Neural progenitor cell (in vitro differentiated cells): ENCODE measurements at regions not wholly inside any gene's neighbourhood (a gene's known extent, or its start where the extent isn't known, plus 50 kb on each side); places are given as distances from the start of the nearest gene placed in this dataset.

Source experiments
- DNase-seq: peaks from one replicate; pipeline ENCODE4 v3.0.0-alpha.2; 2016; ENCODE audit warnings: low spot score
- H2AFZ ChIP-seq: fragments of 200-600 bp; sonication (generic); replicated peaks from 2 replicates; pipeline ENCODE4 v1.6.1; 2016; ENCODE audit warnings: antibody characterized with exemption
- H3F3A ChIP-seq: fragments of 200-600 bp; sonication (generic); 2 replicates; pipeline ENCODE4 v1.6.1; 2016; ENCODE audit warnings: antibody characterized with exemption, low read depth
- H3K27ac ChIP-seq: fragments of 200-600 bp; sonication (generic); 2 replicates; pipeline ENCODE4 v1.5.1; 2016; ENCODE audit warnings: mild to moderate bottlenecking
- H3K27me3 ChIP-seq: fragments of 200-600 bp; sonication (generic); 2 replicates; pipeline ENCODE4 v1.6.1; 2016; ENCODE audit warnings: mild to moderate bottlenecking, moderate library complexity
- H3K36me3 ChIP-seq: fragments of 200-600 bp; sonication (generic); 2 replicates; pipeline ENCODE4 v1.5.1; 2016
- H3K4me1 ChIP-seq: fragments of 200-600 bp; sonication (generic); 2 replicates; pipeline ENCODE4 v1.6.1; 2016; ENCODE audit warnings: mixed run types
- H3K4me2 ChIP-seq: fragments of 200-600 bp; sonication (generic); 2 replicates; pipeline ENCODE4 v1.6.1; 2016
- H3K4me3 ChIP-seq: fragments of 200-600 bp; sonication (generic); 2 replicates; pipeline ENCODE4 v1.5.1; 2016
- H3K79me2 ChIP-seq: fragments of 200-600 bp; sonication (generic); 2 replicates; pipeline ENCODE4 v1.6.1; 2016; ENCODE audit warnings: low read depth
- H3K9ac ChIP-seq: fragments of 200-600 bp; sonication (generic); 2 replicates; pipeline ENCODE4 v1.6.1; 2016
- H3K9me3 ChIP-seq: fragments of 200-600 bp; sonication (generic); 2 replicates; pipeline ENCODE4 v1.5.1; 2016; ENCODE audit warnings: low read depth
- H4K20me1 ChIP-seq: fragments of 200-600 bp; sonication (generic); 2 replicates; pipeline ENCODE4 v1.6.1; 2016; ENCODE audit warnings: low read depth
- H3K27ac Mint-ChIP-seq: 3 replicates; pipeline ENCODE4 v1.8.0; 2021; ENCODE audit warnings: mixed read lengths
- H3K27me3 Mint-ChIP-seq: 2 replicates; pipeline ENCODE4 v1.8.0; 2022; ENCODE audit warnings: low read depth, mild to moderate bottlenecking, inconsistent platforms, moderate library complexity, mixed read lengths; ENCODE audit not compliant: insufficient read depth
- H3K36me3 Mint-ChIP-seq: 3 replicates; pipeline ENCODE4 v1.8.0; 2021; ENCODE audit warnings: mixed read lengths
- H3K4me1 Mint-ChIP-seq: 3 replicates; pipeline ENCODE4 v1.8.0; 2021; ENCODE audit warnings: mixed read lengths
- H3K4me3 Mint-ChIP-seq: 3 replicates; pipeline ENCODE4 v1.8.0; 2021; ENCODE audit warnings: mild to moderate bottlenecking, moderate library complexity, mixed read lengths
- H3K9me3 Mint-ChIP-seq: 3 replicates; pipeline ENCODE4 v1.8.0; 2020; ENCODE audit warnings: mixed read lengths
- EZH2 ChIP-seq: fragments of 200-600 bp; sonication (generic); IDR thresholded peaks from 2 replicates; pipeline ENCODE4 v1.6.1; 2017; ENCODE audit warnings: antibody characterized with exemption, mild to moderate bottlenecking, moderate library complexity
- EZH2phosphoT487 ChIP-seq: fragments of 200-600 bp; sonication (generic); IDR thresholded peaks from 2 replicates; pipeline ENCODE4 v1.6.1; 2017; ENCODE audit warnings: antibody characterized with exemption
- TF ChIP-seq, protein P1 (sequence below): fragments of 200-600 bp; sonication (generic); IDR thresholded peaks from 2 replicates; pipeline ENCODE4 v1.5.1; 2017; ENCODE audit warnings: antibody characterized with exemption, mild to moderate bottlenecking

DNA sequence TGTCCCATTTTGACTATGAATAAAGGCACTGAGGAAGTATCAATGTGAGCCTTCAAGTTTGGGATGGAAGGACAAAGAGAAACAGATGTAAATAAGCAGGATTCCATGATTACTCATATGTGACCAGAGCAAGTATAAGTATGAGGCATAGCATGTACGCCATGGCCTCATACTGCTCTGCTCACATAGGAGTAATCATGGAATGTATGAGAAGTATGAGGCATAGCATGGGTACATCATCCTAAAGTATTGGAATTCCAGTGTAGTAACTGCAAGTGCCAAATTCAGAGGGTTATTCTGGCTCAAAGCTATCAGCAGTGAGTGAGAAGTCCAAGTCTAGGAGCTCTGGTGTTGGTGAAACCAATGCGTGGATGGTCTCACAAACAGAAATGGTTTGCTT lies 81.2 kb upstream of the WDR72 start:
- Histone ChIP-seq H3K4me1 (no peaks in the 10 kb centered on the region), H3K79me2 (no peaks in the 10 kb centered on the region), H4K20me1 (no peaks in the 10 kb centered on the region), H3F3A (no peaks in the 10 kb centered on the region), H3K4me3 (no peak overlapping the region), H3K9ac (no peak overlapping the region), H2AFZ (no peak overlapping the region), H3K27me3 (no peaks in the 10 kb centered on the region), H3K36me3 (no peaks in the 10 kb centered on the region), H3K27ac (no peak overlapping the region), H3K9me3 (no peaks in the 10 kb centered on the region), H3K4me2 (no peak overlapping the region)
- Mint-ChIP-seq H3K4me3 (no peak overlapping the region), H3K4me1 (no peaks in the 10 kb centered on the region), H3K36me3 (no peaks in the 10 kb centered on the region), H3K27ac (no peak overlapping the region), H3K27me3 (no peaks in the 10 kb centered on the region), H3K9me3 (no peaks in the 10 kb centered on the region)
- TF ChIP-seq EZH2 (no peak), EZH2phosphoT487 (no peak)
- TF ChIP-seq, protein P1, sequence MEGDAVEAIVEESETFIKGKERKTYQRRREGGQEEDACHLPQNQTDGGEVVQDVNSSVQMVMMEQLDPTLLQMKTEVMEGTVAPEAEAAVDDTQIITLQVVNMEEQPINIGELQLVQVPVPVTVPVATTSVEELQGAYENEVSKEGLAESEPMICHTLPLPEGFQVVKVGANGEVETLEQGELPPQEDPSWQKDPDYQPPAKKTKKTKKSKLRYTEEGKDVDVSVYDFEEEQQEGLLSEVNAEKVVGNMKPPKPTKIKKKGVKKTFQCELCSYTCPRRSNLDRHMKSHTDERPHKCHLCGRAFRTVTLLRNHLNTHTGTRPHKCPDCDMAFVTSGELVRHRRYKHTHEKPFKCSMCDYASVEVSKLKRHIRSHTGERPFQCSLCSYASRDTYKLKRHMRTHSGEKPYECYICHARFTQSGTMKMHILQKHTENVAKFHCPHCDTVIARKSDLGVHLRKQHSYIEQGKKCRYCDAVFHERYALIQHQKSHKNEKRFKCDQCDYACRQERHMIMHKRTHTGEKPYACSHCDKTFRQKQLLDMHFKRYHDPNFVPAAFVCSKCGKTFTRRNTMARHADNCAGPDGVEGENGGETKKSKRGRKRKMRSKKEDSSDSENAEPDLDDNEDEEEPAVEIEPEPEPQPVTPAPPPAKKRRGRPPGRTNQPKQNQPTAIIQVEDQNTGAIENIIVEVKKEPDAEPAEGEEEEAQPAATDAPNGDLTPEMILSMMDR = no peak
- DNase-seq = no peak

DNA sequence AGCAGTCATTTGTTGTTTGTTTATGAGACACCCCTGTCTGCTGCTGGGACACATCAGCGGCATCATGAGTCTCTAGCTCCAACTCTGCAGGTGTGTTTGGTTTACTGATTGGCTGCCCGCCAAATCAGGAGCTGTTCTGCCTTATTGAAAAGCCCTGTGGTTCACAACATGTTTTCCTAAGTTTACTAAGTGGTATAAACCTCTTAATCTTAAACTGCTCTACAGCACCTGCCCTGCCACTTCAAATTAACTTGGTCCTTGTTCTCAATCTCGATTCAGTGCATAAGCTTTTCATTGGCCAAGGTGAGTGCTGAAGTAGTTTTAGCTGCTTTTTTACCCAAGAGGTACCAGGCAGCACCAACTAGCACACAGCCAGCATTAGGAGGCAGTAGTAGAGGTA lies 77.8 kb upstream of the WDR72 start:
- Histone ChIP-seq H3K27ac (no peak overlapping the region), H3K9me3 (no peaks in the 10 kb centered on the region), H3K27me3 (no peaks in the 10 kb centered on the region), H3K9ac (no peak overlapping the region), H3K4me2 (no peak overlapping the region), H3F3A (no peaks in the 10 kb centered on the region), H3K4me3 (no peak overlapping the region), H3K79me2 (no peaks in the 10 kb centered on the region), H3K4me1 (no peaks in the 10 kb centered on the region), H3K36me3 (no peaks in the 10 kb centered on the region), H2AFZ (no peak overlapping the region), H4K20me1 (no peaks in the 10 kb centered on the region)
- H3K4me1 Mint-ChIP-seq = no peaks in the 10 kb centered on the region
- H3K36me3 Mint-ChIP-seq = no peaks in the 10 kb centered on the region
- no peak overlapping the region for H3K4me3 Mint-ChIP-seq
- no peaks in the 10 kb centered on the region for H3K9me3 Mint-ChIP-seq
- TF ChIP-seq EZH2 (no peak), EZH2phosphoT487 (no peak)
- TF ChIP-seq, protein P1 = no peak
- DNase-seq = no peak
- no peak overlapping the region for H3K27ac Mint-ChIP-seq
- H3K27me3 Mint-ChIP-seq = no peaks in the 10 kb centered on the region

DNA sequence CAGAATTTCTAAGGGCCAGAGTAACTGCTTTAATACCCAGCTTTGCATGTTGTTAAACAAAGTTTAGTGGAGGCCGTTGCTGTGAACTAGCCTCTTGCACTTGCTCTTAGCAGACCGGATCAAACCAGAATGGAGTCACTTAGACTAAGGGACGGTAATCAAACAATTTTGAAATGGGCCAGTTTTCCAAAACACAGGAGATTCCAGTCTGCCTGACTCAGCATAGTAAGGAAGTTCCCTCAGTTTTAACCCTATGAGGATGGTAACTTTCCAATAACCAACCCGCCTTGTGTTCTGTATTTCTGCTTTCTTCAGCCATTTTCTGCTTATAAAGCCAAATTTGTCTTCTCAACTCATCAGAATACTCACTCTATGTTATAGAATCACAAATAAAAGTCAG lies 77.2 kb upstream of the WDR72 start:
- H3K4me3 Mint-ChIP-seq = no peak overlapping the region
- H3K27ac ChIP-seq = no peak overlapping the region
- H3K4me1 Mint-ChIP-seq = no peaks in the 10 kb centered on the region
- no peaks in the 10 kb centered on the region for H3K9me3 Mint-ChIP-seq
- TF ChIP-seq, protein P1 = no peak
- no peak for TF ChIP-seq EZH2phosphoT487
- TF ChIP-seq EZH2 = no peak
- H3K36me3 ChIP-seq = no peaks in the 10 kb centered on the region
- no peaks in the 10 kb centered on the region for H3K79me2 ChIP-seq
- no peaks in the 10 kb centered on the region for H3K27me3 Mint-ChIP-seq
- H2AFZ ChIP-seq = no peak overlapping the region
- no peaks in the 10 kb centered on the region for H3K36me3 Mint-ChIP-seq
- no peak overlapping the region for H3K9ac ChIP-seq
- no peaks in the 10 kb centered on the region for H4K20me1 ChIP-seq
- DNase-seq = no peak
- H3F3A ChIP-seq = no peaks in the 10 kb centered on the region
- H3K4me3 ChIP-seq = no peak overlapping the region
- no peak overlapping the region for H3K27ac Mint-ChIP-seq
- no peak overlapping the region for H3K4me2 ChIP-seq
- no peaks in the 10 kb centered on the region for H3K27me3 ChIP-seq
- H3K9me3 ChIP-seq = no peaks in the 10 kb centered on the region
- no peaks in the 10 kb centered on the region for H3K4me1 ChIP-seq

DNA sequence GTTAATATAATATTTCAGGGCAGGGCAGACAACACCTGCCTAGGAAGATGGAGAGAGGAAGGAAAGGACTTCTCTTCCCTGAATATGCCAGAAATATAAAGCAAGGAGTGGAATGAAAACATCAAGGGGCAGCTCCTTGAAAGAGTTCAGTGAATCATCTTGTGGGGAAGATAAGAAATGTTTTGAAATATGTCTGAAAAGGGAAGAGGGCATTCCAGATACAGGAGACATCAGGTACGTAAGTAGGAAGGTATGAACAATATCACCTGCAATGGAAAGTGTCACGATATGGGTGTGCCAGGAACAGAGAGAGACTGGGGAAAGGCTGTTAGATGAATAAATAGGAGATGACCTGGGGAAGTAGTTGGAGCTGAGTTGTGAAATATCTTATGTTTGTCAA lies 75.8 kb upstream of the WDR72 start:
- Mint-ChIP-seq H3K4me3 (no peak overlapping the region), H3K4me1 (no peaks in the 10 kb centered on the region), H3K9me3 (no peaks in the 10 kb centered on the region), H3K27me3 (no peaks in the 10 kb centered on the region), H3K27ac (no peak overlapping the region), H3K36me3 (no peaks in the 10 kb centered on the region)
- Histone ChIP-seq H4K20me1 (no peaks in the 10 kb centered on the region), H3K27me3 (no peaks in the 10 kb centered on the region), H3K4me1 (no peaks in the 10 kb centered on the region), H3K4me3 (no peak overlapping the region), H3K36me3 (no peaks in the 10 kb centered on the region), H3K4me2 (no peak overlapping the region), H3K9me3 (no peaks in the 10 kb centered on the region), H3K9ac (no peak overlapping the region), H3K79me2 (no peaks in the 10 kb centered on the region), H2AFZ (no peak overlapping the region), H3K27ac (no peak overlapping the region), H3F3A (no peaks in the 10 kb centered on the region)
- TF ChIP-seq, protein P1 = no peak
- TF ChIP-seq EZH2 (no peak), EZH2phosphoT487 (no peak)
- DNase-seq = no peak
